Neural progenitor cell (in vitro differentiated cells): ENCODE measurements at regions not wholly inside any gene's neighbourhood (a gene's known extent, or its start where the extent isn't known, plus 50 kb on each side); places are given as distances from the start of the nearest gene placed in this dataset.

Experiments used
- DNase-seq: peaks from one replicate; pipeline ENCODE4 v3.0.0-alpha.2; 2016; ENCODE audit warnings: low spot score
- H2AFZ ChIP-seq: fragments of 200-600 bp; sonication (generic); replicated peaks from 2 replicates; pipeline ENCODE4 v1.6.1; 2016; ENCODE audit warnings: antibody characterized with exemption
- H3F3A ChIP-seq: fragments of 200-600 bp; sonication (generic); 2 replicates; pipeline ENCODE4 v1.6.1; 2016; ENCODE audit warnings: antibody characterized with exemption, low read depth
- H3K27ac ChIP-seq: fragments of 200-600 bp; sonication (generic); 2 replicates; pipeline ENCODE4 v1.5.1; 2016; ENCODE audit warnings: mild to moderate bottlenecking
- H3K27me3 ChIP-seq: fragments of 200-600 bp; sonication (generic); 2 replicates; pipeline ENCODE4 v1.6.1; 2016; ENCODE audit warnings: mild to moderate bottlenecking, moderate library complexity
- H3K36me3 ChIP-seq: fragments of 200-600 bp; sonication (generic); 2 replicates; pipeline ENCODE4 v1.5.1; 2016
- H3K4me1 ChIP-seq: fragments of 200-600 bp; sonication (generic); 2 replicates; pipeline ENCODE4 v1.6.1; 2016; ENCODE audit warnings: mixed run types
- H3K4me2 ChIP-seq: fragments of 200-600 bp; sonication (generic); 2 replicates; pipeline ENCODE4 v1.6.1; 2016
- H3K4me3 ChIP-seq: fragments of 200-600 bp; sonication (generic); 2 replicates; pipeline ENCODE4 v1.5.1; 2016
- H3K79me2 ChIP-seq: fragments of 200-600 bp; sonication (generic); 2 replicates; pipeline ENCODE4 v1.6.1; 2016; ENCODE audit warnings: low read depth
- H3K9ac ChIP-seq: fragments of 200-600 bp; sonication (generic); 2 replicates; pipeline ENCODE4 v1.6.1; 2016
- H3K9me3 ChIP-seq: fragments of 200-600 bp; sonication (generic); 2 replicates; pipeline ENCODE4 v1.5.1; 2016; ENCODE audit warnings: low read depth
- H4K20me1 ChIP-seq: fragments of 200-600 bp; sonication (generic); 2 replicates; pipeline ENCODE4 v1.6.1; 2016; ENCODE audit warnings: low read depth
- H3K27ac Mint-ChIP-seq: 3 replicates; pipeline ENCODE4 v1.8.0; 2021; ENCODE audit warnings: mixed read lengths
- H3K27me3 Mint-ChIP-seq: 2 replicates; pipeline ENCODE4 v1.8.0; 2022; ENCODE audit warnings: low read depth, mild to moderate bottlenecking, inconsistent platforms, moderate library complexity, mixed read lengths; ENCODE audit not compliant: insufficient read depth
- H3K36me3 Mint-ChIP-seq: 3 replicates; pipeline ENCODE4 v1.8.0; 2021; ENCODE audit warnings: mixed read lengths
- H3K4me1 Mint-ChIP-seq: 3 replicates; pipeline ENCODE4 v1.8.0; 2021; ENCODE audit warnings: mixed read lengths
- H3K4me3 Mint-ChIP-seq: 3 replicates; pipeline ENCODE4 v1.8.0; 2021; ENCODE audit warnings: mild to moderate bottlenecking, moderate library complexity, mixed read lengths
- H3K9me3 Mint-ChIP-seq: 3 replicates; pipeline ENCODE4 v1.8.0; 2020; ENCODE audit warnings: mixed read lengths
- CTCF ChIP-seq: fragments of 200-600 bp; sonication (generic); IDR thresholded peaks from 2 replicates; pipeline ENCODE4 v1.5.1; 2017; ENCODE audit warnings: antibody characterized with exemption, mild to moderate bottlenecking
- EZH2 ChIP-seq: fragments of 200-600 bp; sonication (generic); IDR thresholded peaks from 2 replicates; pipeline ENCODE4 v1.6.1; 2017; ENCODE audit warnings: antibody characterized with exemption, mild to moderate bottlenecking, moderate library complexity
- EZH2phosphoT487 ChIP-seq: fragments of 200-600 bp; sonication (generic); IDR thresholded peaks from 2 replicates; pipeline ENCODE4 v1.6.1; 2017; ENCODE audit warnings: antibody characterized with exemption

GRCh38 chr14:98614741-98615140 lies 657.3 kb downstream of the BCL11B start:
- no peaks in the 10 kb centered on the region for H3K4me1 ChIP-seq
- no peak for DNase-seq
- Mint-ChIP-seq H3K9me3 (peaks cover 13% of the 10 kb centered on the region), H3K4me3 (no peak overlapping the region), H3K36me3 (no peaks in the 10 kb centered on the region), H3K4me1 (peaks cover 19% of the 10 kb centered on the region), H3K27ac (no peak overlapping the region), H3K27me3 (peaks cover 10% of the 10 kb centered on the region)
- no peaks in the 10 kb centered on the region for H3K9me3 ChIP-seq
- no peak overlapping the region for H3K4me3 ChIP-seq
- no peak overlapping the region for H3K27ac ChIP-seq
- TF ChIP-seq EZH2 (no peak), EZH2phosphoT487 (no peak), CTCF (no peak)
- H3K4me2 ChIP-seq, result no peak overlapping the region
- no peaks in the 10 kb centered on the region for H3F3A ChIP-seq
- no peaks in the 10 kb centered on the region for H3K36me3 ChIP-seq
- H3K27me3 ChIP-seq, result peaks cover 5% of the 10 kb centered on the region
- no peaks in the 10 kb centered on the region for H3K79me2 ChIP-seq
- no peak overlapping the region for H3K9ac ChIP-seq
- H4K20me1 ChIP-seq, result no peaks in the 10 kb centered on the region
- no peak overlapping the region for H2AFZ ChIP-seq

GRCh38 chr14:98622208-98623051 lies 649.6 kb downstream of the BCL11B start:
- Histone ChIP-seq H3F3A (no peaks in the 10 kb centered on the region), H3K27ac (no peak overlapping the region), H3K4me1 (no peaks in the 10 kb centered on the region), H3K79me2 (no peaks in the 10 kb centered on the region), H3K27me3 (no peaks in the 10 kb centered on the region), H3K4me2 (no peak overlapping the region), H4K20me1 (no peaks in the 10 kb centered on the region), H2AFZ (no peak overlapping the region), H3K36me3 (no peaks in the 10 kb centered on the region), H3K4me3 (no peak overlapping the region), H3K9me3 (no peaks in the 10 kb centered on the region), H3K9ac (no peak overlapping the region)
- peaks cover 2% of the 10 kb centered on the region for H3K27me3 Mint-ChIP-seq
- no peak overlapping the region for H3K27ac Mint-ChIP-seq
- no peaks in the 10 kb centered on the region for H3K36me3 Mint-ChIP-seq
- H3K9me3 Mint-ChIP-seq, result peaks cover 14% of the 10 kb centered on the region
- H3K4me3 Mint-ChIP-seq, result no peak overlapping the region
- no peak for TF ChIP-seq CTCF
- TF ChIP-seq EZH2phosphoT487, result no peak
- no peak for TF ChIP-seq EZH2
- DNase-seq, result no peak
- H3K4me1 Mint-ChIP-seq, result no peaks in the 10 kb centered on the region

GRCh38 chr14:98623788-98624415 lies 648.1 kb downstream of the BCL11B start:
- Mint-ChIP-seq H3K27me3 (peaks cover 2% of the 10 kb centered on the region), H3K4me3 (no peak overlapping the region)
- no peak overlapping the region for H3K27ac ChIP-seq

More at GRCh38 chr14:98623788-98624415, 648.1 kb downstream of the BCL11B start:
- Histone ChIP-seq H2AFZ (no peak overlapping the region), H3K9me3 (no peaks in the 10 kb centered on the region), H3K36me3 (no peaks in the 10 kb centered on the region), H3K79me2 (no peaks in the 10 kb centered on the region), H3K4me1 (no peaks in the 10 kb centered on the region), H3K9ac (no peak overlapping the region), H3K27me3 (no peaks in the 10 kb centered on the region), H3F3A (no peaks in the 10 kb centered on the region), H4K20me1 (no peaks in the 10 kb centered on the region), H3K4me3 (no peak overlapping the region), H3K4me2 (no peak overlapping the region)
- H3K36me3 Mint-ChIP-seq, result no peaks in the 10 kb centered on the region
- no peak for DNase-seq
- no peaks in the 10 kb centered on the region for H3K4me1 Mint-ChIP-seq
- no peak overlapping the region for H3K27ac Mint-ChIP-seq
- TF ChIP-seq CTCF (no peak), EZH2phosphoT487 (no peak), EZH2 (no peak)
- peaks cover 10% of the 10 kb centered on the region for H3K9me3 Mint-ChIP-seq
